Mammary epithelial cell (primary cell): ENCODE measurements at regions not wholly inside any gene's neighbourhood (a gene's known extent, or its start where the extent isn't known, plus 50 kb on each side); places are given as distances from the start of the nearest gene placed in this dataset.

ENCODE experiments used
- EZH2 ChIP-seq: IDR thresholded peaks from 2 replicates; pipeline ENCODE4 v1.6.1; 2012; ENCODE audit warnings: low read length, inconsistent platforms, borderline replicate concordance
- TF ChIP-seq, protein P1 (sequence below), 2 donors: IDR thresholded peaks in 1 of 2; conservative IDR thresholded peaks in 1 of 2; 2 replicates each; pipeline ENCODE4 v1.5.1; 2011 to 2012; ENCODE audit warnings: inconsistent platforms in 2 of 2, low read length in 2 of 2, mild to moderate bottlenecking in 2 of 2, control low read depth in 1 of 2, low read depth in 1 of 2; ENCODE audit not compliant: insufficient read depth in 1 of 2; ENCODE audit errors: extremely low read depth in 1 of 2

DNA sequence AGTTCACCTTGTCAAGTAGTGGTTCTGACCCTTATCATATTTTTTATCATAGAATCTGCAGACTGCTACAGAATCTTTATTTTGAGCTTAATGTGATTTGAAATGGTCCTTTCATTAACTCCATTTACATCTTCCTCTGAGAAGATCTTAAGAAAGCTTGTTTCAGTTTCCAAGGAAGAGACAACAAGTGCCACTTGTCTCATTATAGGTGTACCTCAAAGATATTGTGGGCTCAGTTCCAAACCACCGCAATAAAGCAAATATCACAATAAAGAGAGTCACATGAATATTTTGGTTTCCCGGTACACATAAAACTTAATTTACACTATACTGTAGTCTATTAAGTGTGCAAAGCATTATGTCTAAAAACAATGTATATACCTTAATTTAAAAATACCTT is 66.4 kb upstream of the ATXN1 start:
- TF ChIP-seq, protein P1, sequence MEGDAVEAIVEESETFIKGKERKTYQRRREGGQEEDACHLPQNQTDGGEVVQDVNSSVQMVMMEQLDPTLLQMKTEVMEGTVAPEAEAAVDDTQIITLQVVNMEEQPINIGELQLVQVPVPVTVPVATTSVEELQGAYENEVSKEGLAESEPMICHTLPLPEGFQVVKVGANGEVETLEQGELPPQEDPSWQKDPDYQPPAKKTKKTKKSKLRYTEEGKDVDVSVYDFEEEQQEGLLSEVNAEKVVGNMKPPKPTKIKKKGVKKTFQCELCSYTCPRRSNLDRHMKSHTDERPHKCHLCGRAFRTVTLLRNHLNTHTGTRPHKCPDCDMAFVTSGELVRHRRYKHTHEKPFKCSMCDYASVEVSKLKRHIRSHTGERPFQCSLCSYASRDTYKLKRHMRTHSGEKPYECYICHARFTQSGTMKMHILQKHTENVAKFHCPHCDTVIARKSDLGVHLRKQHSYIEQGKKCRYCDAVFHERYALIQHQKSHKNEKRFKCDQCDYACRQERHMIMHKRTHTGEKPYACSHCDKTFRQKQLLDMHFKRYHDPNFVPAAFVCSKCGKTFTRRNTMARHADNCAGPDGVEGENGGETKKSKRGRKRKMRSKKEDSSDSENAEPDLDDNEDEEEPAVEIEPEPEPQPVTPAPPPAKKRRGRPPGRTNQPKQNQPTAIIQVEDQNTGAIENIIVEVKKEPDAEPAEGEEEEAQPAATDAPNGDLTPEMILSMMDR (conservative IDR thresholded peaks at IDR 0.05 in 1 of 2, IDR thresholded peaks at IDR 0.05 in 1 of 2; ENCODE audit: extremely low read depth in 1 of 2, insufficient read depth in 1 of 2, low read depth in 1 of 2, low read length in 2 of 2), result no peak
- TF ChIP-seq EZH2, result no peak
